HG03354 (cell line): ENCODE measurements at regions not wholly inside any gene's neighbourhood (a gene's known extent, or its start where the extent isn't known, plus 50 kb on each side); places are given as distances from the start of the nearest gene placed in this dataset.
"Not testable (repeated sequence)": the region's sequence is repeated elsewhere in the genome, so short reads cannot be mapped to it uniquely, and the experiment has no call there.

Experiments used
- ATAC-seq: cut with Tn5 transposase; IDR thresholded peaks from one replicate; pipeline ENCODE4 v1.9.1; 2021; ENCODE audit warnings: mild to moderate bottlenecking; ENCODE audit not compliant: unreplicated experiment, poor library complexity, severe bottlenecking

DNA sequence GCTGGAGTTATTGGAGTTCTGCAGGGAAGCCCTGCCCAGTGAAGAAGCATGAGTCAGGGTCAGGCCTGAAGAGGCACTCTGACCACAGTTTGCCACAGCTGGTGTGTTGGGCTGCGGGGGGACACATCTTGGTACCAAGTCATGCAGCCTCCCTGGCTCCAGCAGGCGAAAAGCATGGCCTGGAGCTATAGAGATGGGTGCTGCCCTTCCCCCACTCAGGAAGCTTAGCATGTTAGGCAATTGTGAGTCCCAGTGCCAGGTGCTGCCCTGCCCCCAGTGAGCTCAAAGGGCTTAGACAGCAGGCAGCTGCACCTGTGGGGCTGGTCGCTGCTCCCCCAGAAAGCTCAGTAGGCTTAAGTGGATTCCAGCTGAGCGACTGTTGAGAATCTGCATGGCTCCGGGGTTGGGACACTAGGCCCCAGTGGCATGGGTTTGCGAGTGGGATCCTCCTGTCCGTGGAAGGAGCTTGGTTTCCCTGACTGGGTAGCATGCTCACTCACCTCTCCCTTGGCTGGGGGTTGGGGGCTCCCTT lies 755.5 kb downstream of the GLUD2 start:
- ATAC-seq: no peak

GRCh38 chrX:121823406-121823805 lies 776.0 kb downstream of the GLUD2 start:
- no peak for ATAC-seq

- ATAC-seq: no peak
These were observed 784.2 kb downstream of the GLUD2 start for GRCh38 chrX:121831601-121832000.

DNA sequence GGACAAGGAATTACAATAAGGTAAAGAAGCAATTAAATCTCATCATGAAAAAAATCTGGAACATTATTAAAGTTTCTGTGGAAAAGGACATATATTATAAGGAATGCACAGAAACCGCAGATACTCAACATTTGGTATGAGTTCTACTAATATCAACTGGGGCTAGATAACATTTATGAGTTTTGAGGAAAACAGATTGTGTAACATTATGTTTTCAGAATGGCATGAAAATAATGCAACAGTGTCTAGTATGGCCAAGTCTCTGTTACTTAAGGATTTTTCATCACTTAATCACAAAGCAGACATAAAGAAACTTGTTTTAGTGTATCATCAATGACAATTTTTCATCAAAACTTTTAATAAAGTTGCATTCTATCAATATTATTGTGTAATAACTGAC lies 785.0 kb downstream of the GLUD2 start:
- ATAC-seq: no peak

DNA sequence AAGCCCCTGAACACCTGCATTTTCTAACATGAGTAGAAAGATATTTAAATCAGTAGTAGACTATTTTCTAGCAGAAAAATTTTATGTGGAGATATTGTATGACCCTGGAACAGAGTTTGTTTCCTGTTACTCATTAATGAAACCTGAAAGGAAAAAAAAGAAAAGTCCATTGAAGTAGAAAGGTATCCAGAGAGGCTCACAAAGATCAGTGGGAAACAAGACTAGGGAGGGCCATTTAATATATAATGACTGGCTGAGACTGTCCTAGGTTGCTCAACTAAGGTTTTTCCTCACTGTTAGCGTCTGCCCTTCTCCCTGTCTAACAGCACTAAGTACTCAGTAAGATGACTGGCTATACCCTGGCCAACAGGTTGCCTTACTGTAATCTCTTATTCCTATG lies 788.6 kb downstream of the GLUD2 start:
- ATAC-seq: no peak

- no peak for ATAC-seq
These were observed 803.6 kb downstream of the GLUD2 start for GRCh38 chrX:121851033-121851432.

DNA sequence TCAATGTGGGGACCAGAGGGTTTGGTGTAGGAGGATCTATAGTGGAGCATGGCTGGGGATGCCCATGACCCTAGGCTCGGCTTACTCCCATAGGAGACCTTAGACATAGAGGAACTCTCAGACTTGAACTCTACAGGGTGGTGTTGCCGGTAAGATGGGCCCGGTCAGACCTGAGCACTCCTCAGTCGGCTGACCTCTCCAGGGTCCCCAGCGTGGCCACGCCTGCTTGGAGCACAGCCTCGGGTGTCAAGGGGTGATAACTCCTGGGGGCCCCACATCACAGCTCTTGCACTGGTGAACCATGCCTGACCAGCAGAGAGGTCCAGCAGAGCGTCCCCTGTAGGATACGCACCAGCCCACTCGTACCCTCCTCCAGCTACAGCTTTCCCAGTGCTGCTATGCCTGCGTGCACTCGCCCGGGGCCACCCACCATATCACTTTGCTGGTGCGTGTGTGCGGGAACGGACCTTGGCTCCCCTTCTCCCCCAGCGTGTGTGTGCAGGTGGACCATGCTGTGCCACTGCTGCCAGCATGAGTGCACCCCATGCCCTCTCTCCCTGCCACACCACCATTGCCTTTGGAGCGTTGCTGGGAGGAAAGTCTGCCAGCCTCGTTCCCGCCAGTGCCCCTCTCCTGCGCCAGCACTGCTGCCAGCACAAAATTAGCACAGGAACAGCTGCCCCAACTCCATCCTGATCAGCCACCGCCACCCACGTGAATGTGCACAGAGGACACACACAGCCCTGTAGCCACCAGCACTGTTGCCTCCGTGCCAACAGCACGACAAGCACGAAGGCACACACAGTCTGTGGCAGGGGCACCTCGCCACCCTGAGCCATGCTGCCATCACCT lies 806.6 kb downstream of the GLUD2 start:
- no peak for ATAC-seq

- ATAC-seq: no peak
These were observed 807.2 kb downstream of the GLUD2 start for GRCh38 chrX:121854614-121854911.

GRCh38 chrX:121858867-121859647 lies 811.6 kb downstream of the GLUD2 start:
- ATAC-seq: no peak

GRCh38 chrX:121863976-121864375 lies 816.6 kb downstream of the GLUD2 start:
- ATAC-seq: no peak

GRCh38 chrX:121864561-121864960 lies 817.2 kb downstream of the GLUD2 start:
- ATAC-seq: no peak

- ATAC-seq: no peak
These were observed 822.6 kb downstream of the GLUD2 start for GRCh38 chrX:121869876-121870477.

- ATAC-seq: no peak
These were observed 823.7 kb downstream of the GLUD2 start for GRCh38 chrX:121871122-121871521.

GRCh38 chrX:121876305-121876704 lies 828.9 kb downstream of the GLUD2 start:
- ATAC-seq: no peak

- not testable (repeated sequence) for ATAC-seq
These were observed 829.9 kb downstream of the GLUD2 start for GRCh38 chrX:121877337-121877736.

GRCh38 chrX:121886557-121886956 lies 839.1 kb downstream of the GLUD2 start:
- ATAC-seq: no peak

GRCh38 chrX:121894756-121895155 lies 847.3 kb downstream of the GLUD2 start:
- ATAC-seq: no peak

DNA sequence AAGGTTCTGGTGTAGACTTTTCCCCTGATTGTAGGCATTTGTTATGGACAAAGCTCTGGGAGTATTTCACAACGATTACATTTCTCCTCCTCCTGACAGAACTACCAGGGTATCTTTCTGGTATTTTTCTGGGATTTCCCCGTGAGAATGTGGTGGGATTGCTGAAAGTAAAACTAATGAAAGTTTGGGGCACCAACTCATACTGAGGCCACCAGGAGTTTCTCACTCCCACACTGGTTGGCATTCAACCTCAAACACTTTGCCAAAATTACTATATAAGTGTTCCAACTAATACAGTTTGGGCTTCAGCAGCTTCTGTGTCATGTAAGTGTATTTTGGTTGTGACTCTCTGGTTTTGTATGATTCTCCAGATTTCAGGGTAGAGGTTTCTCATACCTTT lies 855.1 kb downstream of the GLUD2 start:
- no peak for ATAC-seq

- no peak for ATAC-seq
These were observed 856.6 kb downstream of the GLUD2 start for GRCh38 chrX:121903961-121904360.

DNA sequence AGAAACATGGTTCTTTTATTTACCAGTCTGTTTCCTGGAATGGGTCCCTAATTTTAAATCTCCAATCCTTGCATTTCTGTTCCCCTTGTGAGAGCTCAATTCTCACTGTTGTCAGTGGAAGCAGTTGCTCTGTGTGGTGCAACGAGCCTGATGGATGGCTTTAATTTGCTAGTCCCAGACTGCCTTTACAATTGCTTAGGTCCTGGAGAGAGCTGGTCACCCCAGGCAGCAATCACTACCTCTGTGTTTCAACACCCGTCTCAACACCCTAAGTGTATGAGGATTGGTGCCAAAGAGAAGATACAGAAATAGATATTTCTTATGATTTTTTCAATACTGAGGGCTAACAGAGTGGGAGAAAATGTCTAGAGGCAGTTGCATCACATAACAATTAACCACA lies 873.8 kb downstream of the GLUD2 start:
- ATAC-seq: no peak

DNA sequence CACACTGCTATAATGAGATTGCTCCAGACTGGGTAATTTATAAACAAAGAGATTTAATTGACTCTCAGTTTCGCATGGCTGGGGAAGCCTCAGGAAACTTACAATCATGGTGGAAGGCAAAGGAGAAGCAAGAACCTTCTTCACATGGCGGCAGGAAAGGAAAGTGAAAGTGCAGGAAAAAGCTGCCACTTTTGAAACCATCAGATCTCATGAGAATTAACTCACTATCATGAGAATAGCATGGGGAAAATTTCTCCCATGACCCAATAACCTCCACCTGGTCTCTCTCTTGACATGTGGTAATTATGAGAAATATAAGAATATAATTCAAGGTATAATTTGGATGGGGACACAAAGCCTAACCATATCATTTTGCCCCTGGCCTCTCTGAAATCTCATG lies 884.2 kb downstream of the GLUD2 start:
- ATAC-seq: no peak
